ENCODE measurements at regions not wholly inside any gene's neighbourhood (a gene's known extent, or its start where the extent isn't known, plus 50 kb on each side); places are given as distances from the start of the nearest gene placed in this dataset.

DNA sequence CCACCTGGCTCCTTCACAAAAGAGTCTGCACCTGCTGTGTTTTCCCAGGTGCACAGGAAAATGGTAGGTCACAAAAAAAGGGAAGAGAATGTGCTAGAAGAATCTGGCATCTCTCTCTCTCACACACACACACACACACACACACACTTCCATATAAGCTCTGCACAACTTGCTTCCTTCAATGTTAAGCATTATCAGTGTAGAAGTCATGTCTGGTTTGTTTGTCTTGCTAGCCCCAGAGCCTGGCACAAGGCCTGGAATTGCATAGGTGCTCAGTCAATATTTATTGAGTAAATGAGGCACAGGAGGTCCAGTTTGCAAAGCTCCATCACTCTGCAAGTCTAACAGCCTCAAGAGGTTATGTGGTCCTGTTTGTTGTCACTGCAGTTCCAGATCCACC lies 867.3 kb upstream of the AUTS2 start:
- Histone ChIP-seq H3K4me3 (no peak overlapping the region), H3K36me3 (no peaks in the 10 kb centered on the region), H3K9me3 (no peaks in the 10 kb centered on the region), H3K27ac (no peak overlapping the region), H3K27me3 (peaks cover 0 to 29% (median 0%) of the 10 kb centered on the region in 9 donors), H3K4me1 (peaks cover 0 to 7% (median 0%) of the 10 kb centered on the region in 12 donors)
- DNase-seq, result no peak
- no peak for ATAC-seq
- TF ChIP-seq, protein P1, sequence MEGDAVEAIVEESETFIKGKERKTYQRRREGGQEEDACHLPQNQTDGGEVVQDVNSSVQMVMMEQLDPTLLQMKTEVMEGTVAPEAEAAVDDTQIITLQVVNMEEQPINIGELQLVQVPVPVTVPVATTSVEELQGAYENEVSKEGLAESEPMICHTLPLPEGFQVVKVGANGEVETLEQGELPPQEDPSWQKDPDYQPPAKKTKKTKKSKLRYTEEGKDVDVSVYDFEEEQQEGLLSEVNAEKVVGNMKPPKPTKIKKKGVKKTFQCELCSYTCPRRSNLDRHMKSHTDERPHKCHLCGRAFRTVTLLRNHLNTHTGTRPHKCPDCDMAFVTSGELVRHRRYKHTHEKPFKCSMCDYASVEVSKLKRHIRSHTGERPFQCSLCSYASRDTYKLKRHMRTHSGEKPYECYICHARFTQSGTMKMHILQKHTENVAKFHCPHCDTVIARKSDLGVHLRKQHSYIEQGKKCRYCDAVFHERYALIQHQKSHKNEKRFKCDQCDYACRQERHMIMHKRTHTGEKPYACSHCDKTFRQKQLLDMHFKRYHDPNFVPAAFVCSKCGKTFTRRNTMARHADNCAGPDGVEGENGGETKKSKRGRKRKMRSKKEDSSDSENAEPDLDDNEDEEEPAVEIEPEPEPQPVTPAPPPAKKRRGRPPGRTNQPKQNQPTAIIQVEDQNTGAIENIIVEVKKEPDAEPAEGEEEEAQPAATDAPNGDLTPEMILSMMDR (IDR thresholded peaks at IDR 0.05), result no peak
- intact Hi-C loops (cut with DNase I), result no loop called here

- no peak for TF ChIP-seq POLR2A (IDR thresholded peaks at IDR 0.05)
- TF ChIP-seq, protein P1 (IDR thresholded peaks at IDR 0.05), result no peak
- peaks cover 0 to 10% (median 0%) of the 10 kb centered on the region in 9 donors for H3K27me3 ChIP-seq
- DNase-seq (no peak), ATAC-seq (no peak)
- WGBS, 4 donors, result 43 to 49% (median 47%) methylated on average over 8 of the region's 8 CpGs
- no peaks in the 10 kb centered on the region for H3K36me3 ChIP-seq
- no peak overlapping the region for H3K4me3 ChIP-seq
- no peak overlapping the region for H3K27ac ChIP-seq
- intact Hi-C loops (cut with DNase I), result no loop called here
- peaks cover 0 to 7% (median 0%) of the 10 kb centered on the region in 12 donors for H3K4me1 ChIP-seq
- H3K9me3 ChIP-seq, result no peaks in the 10 kb centered on the region
These were observed 864.8 kb upstream of the AUTS2 start for GRCh38 chr7:68733219-68734153.

DNA sequence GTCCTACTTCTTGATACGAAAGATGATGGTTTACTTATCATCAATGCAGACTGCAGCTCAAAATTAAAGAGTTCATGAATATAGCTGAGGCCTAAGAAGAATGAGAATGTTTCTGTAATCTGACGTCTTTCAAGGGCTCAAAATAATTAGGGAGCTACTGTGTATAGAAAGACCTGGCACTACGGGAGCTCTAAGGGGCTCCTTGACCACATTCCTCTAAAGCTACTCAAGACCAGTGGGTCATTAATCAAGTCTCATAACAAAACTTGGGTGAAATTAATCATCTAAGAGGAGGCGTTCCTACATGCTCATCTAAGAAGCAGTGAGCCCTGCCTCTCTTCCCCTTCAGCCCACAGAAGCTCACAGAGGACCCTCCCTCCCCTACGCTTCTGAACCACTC lies 863.8 kb upstream of the AUTS2 start:
- H3K9me3 ChIP-seq, result no peaks in the 10 kb centered on the region
- TF ChIP-seq, protein P1 (IDR thresholded peaks at IDR 0.05), result no peak
- TF ChIP-seq POLR2A (IDR thresholded peaks at IDR 0.05), result no peak
- ATAC-seq (no peak), DNase-seq (no peak)
- no peak overlapping the region for H3K27ac ChIP-seq
- peaks cover 0 to 7% (median 0%) of the 10 kb centered on the region in 12 donors for H3K4me1 ChIP-seq
- no peak overlapping the region for H3K4me3 ChIP-seq
- intact Hi-C loops (cut with DNase I), result no loop called here
- H3K27me3 ChIP-seq, result peaks cover 0 to 5% (median 0%) of the 10 kb centered on the region in 9 donors
- no peaks in the 10 kb centered on the region for H3K36me3 ChIP-seq
- WGBS, 4 donors, result 89 to 97% (median 94%) methylated on average over 5 of the region's 5 CpGs

DNA sequence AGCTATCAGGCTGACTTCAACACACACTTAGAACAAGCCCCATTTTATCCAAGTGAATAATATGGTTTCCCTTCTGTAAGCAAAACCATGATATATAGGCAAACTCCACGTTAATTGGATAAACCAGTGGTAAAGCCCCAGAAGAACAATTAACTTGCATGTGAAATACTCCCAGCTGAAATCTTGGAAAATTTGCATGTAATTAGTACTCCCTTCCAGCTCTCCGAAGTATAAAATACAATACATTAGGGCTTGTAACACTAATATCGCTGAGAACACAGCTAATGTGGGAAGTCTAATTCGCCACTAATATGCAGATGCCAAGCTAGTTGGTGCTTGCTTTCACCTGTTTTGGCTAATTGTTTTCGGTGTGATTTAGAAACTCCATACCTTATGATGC lies 859.0 kb upstream of the AUTS2 start:
- no peak for ATAC-seq
- intact Hi-C loops (cut with DNase I), result no loop called here
- DNase-seq, result no peak
- Histone ChIP-seq H3K4me1 (no peaks in the 10 kb centered on the region), H3K27me3 (no peaks in the 10 kb centered on the region), H3K4me3 (no peak overlapping the region), H3K27ac (no peak overlapping the region), H3K36me3 (no peaks in the 10 kb centered on the region), H3K9me3 (no peaks in the 10 kb centered on the region)
- WGBS, 4 donors, result 93 to 94% (median 94%) methylated on average over 5 of the region's 5 CpGs
- TF ChIP-seq POLR2A (IDR thresholded peaks at IDR 0.05), result no peak
- TF ChIP-seq, protein P1 (IDR thresholded peaks at IDR 0.05), result no peak
